ENCODE measurements at regions not wholly inside any gene's neighbourhood (a gene's known extent, or its start where the extent isn't known, plus 50 kb on each side); places are given as distances from the start of the nearest gene placed in this dataset.

DNA sequence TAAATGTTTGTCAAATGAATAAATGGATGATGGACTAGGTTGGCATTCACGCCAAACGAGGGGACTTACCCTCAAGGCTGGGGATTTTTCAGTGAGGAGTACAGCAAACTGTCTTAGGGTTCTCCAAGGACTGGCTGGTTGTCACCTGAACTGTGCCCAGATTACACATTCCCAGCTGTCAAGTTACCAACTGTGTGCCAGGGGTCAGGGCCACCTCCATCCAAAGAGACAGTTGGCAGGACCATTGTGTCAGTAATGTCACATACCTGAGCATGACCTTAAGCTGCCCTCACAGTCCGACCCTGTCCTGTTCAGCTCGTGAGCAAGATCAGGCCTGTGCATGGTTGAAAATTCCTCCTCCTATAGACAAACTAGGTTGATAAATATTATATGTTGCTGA, 116.7 kb downstream of the MID1IP1 start:
- TF ChIP-seq ZNF223 (tag by site-specific recombination; IDR thresholded peaks at IDR 0.05) (no peak), BCL11A (tag by site-specific recombination; IDR thresholded peaks at IDR 0.05; ENCODE audit: low read depth) (no peak), ZNF692 (tag by site-specific recombination; IDR thresholded peaks at IDR 0.05) (no peak), ZNF114 (tag by site-specific recombination; IDR thresholded peaks at IDR 0.05) (no peak), ZNF274 (IDR thresholded peaks at IDR 0.05; ENCODE audit: low read length) (no peak), ZNF274 (tag by site-specific recombination; IDR thresholded peaks at IDR 0.05; ENCODE audit: borderline replicate concordance) (no peak), ZNF530 (tag by site-specific recombination; IDR thresholded peaks at IDR 0.05; ENCODE audit: low read depth) (no peak), HOXD13 (CRISPR knock-in tag; IDR thresholded peaks at IDR 0.05; ENCODE audit: borderline replicate concordance) (no peak), ZNF837 (tag by site-specific recombination; IDR thresholded peaks at IDR 0.05) (no peak), ZBTB6 (tag by site-specific recombination; IDR thresholded peaks at IDR 0.05) (no peak), REST (tag by site-specific recombination; IDR thresholded peaks at IDR 0.05) (no peak)
- TF ChIP-seq, protein P1, sequence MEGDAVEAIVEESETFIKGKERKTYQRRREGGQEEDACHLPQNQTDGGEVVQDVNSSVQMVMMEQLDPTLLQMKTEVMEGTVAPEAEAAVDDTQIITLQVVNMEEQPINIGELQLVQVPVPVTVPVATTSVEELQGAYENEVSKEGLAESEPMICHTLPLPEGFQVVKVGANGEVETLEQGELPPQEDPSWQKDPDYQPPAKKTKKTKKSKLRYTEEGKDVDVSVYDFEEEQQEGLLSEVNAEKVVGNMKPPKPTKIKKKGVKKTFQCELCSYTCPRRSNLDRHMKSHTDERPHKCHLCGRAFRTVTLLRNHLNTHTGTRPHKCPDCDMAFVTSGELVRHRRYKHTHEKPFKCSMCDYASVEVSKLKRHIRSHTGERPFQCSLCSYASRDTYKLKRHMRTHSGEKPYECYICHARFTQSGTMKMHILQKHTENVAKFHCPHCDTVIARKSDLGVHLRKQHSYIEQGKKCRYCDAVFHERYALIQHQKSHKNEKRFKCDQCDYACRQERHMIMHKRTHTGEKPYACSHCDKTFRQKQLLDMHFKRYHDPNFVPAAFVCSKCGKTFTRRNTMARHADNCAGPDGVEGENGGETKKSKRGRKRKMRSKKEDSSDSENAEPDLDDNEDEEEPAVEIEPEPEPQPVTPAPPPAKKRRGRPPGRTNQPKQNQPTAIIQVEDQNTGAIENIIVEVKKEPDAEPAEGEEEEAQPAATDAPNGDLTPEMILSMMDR (tag by site-specific recombination; IDR thresholded peaks at IDR 0.05), result no peak
- TF ChIP-seq, protein P2, sequence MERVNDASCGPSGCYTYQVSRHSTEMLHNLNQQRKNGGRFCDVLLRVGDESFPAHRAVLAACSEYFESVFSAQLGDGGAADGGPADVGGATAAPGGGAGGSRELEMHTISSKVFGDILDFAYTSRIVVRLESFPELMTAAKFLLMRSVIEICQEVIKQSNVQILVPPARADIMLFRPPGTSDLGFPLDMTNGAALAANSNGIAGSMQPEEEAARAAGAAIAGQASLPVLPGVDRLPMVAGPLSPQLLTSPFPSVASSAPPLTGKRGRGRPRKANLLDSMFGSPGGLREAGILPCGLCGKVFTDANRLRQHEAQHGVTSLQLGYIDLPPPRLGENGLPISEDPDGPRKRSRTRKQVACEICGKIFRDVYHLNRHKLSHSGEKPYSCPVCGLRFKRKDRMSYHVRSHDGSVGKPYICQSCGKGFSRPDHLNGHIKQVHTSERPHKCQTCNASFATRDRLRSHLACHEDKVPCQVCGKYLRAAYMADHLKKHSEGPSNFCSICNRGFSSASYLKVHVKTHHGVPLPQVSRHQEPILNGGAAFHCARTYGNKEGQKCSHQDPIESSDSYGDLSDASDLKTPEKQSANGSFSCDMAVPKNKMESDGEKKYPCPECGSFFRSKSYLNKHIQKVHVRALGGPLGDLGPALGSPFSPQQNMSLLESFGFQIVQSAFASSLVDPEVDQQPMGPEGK (tag by site-specific recombination; IDR thresholded peaks at IDR 0.05), result no peak
- TF ChIP-seq, protein P3, sequence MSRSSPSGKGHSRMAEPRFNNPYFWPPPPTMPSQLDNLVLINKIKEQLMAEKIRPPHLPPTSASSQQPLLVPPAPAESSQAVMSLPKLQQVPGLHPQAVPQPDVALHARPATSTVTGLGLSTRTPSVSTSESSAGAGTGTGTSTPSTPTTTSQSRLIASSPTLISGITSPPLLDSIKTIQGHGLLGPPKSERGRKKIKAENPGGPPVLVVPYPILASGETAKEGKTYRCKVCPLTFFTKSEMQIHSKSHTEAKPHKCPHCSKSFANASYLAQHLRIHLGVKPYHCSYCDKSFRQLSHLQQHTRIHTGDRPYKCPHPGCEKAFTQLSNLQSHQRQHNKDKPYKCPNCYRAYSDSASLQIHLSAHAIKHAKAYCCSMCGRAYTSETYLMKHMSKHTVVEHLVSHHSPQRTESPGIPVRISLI (tag by site-specific recombination; IDR thresholded peaks at IDR 0.05), result no peak

Data from HEK293 (cell line).